Thoracic aorta (tissue), 2 donors: ENCODE measurements at regions not wholly inside any gene's neighbourhood (a gene's known extent, or its start where the extent isn't known, plus 50 kb on each side); places are given as distances from the start of the nearest gene placed in this dataset.

Experiments
- ATAC-seq: fragments of 150-250 bp; one replicate; pipeline ENCODE4 v1.8.0; 2017; ENCODE audit warnings: low read depth; ENCODE audit not compliant: insufficient number of reproducible peaks, low FRiP score
- DNase-seq: peaks from one replicate; pipeline ENCODE4 v3.0.0-alpha.2; 2020; ENCODE audit warnings: low spot score
- H3K27ac ChIP-seq, 2 donors: fragments of 200-600 bp; sonication (generic); 1 replicate in 1 of 2; 2 replicates in 1 of 2; pipeline ENCODE4 v1.5.1; 2016; ENCODE audit warnings: mild to moderate bottlenecking in 2 of 2, moderate library complexity in 2 of 2
- H3K27me3 ChIP-seq: fragments of 200-600 bp; sonication (generic); replicated peaks from 2 replicates; pipeline ENCODE4 v1.6.0; 2016; ENCODE audit warnings: mild to moderate bottlenecking; ENCODE audit not compliant: insufficient read depth
- H3K36me3 ChIP-seq: fragments of 200-600 bp; sonication (generic); one replicate; pipeline ENCODE4 v1.5.1; 2016
- H3K4me1 ChIP-seq, 2 donors: fragments of 200-600 bp; sonication (generic); 1 replicate in 1 of 2; 2 replicates in 1 of 2; pipeline versions ENCODE4 v1.5.1 to v1.6.0; 2016; ENCODE audit warnings: low read depth in 2 of 2, mild to moderate bottlenecking in 1 of 2; ENCODE audit not compliant: control insufficient read depth in 1 of 2
- H3K4me3 ChIP-seq: fragments of 200-600 bp; sonication (generic); 2 replicates; pipeline ENCODE4 v1.5.1; 2016; ENCODE audit warnings: mild to moderate bottlenecking
- H3K9me3 ChIP-seq: fragments of 200-600 bp; sonication (generic); 2 replicates; pipeline ENCODE4 v1.5.1; 2016
- TF ChIP-seq, protein P1 (sequence below): fragments of 200-600 bp; sonication (generic); IDR thresholded peaks from one replicate; pipeline ENCODE4 v1.5.1; 2019; ENCODE audit warnings: antibody characterized with exemption

- TF ChIP-seq, protein P1, sequence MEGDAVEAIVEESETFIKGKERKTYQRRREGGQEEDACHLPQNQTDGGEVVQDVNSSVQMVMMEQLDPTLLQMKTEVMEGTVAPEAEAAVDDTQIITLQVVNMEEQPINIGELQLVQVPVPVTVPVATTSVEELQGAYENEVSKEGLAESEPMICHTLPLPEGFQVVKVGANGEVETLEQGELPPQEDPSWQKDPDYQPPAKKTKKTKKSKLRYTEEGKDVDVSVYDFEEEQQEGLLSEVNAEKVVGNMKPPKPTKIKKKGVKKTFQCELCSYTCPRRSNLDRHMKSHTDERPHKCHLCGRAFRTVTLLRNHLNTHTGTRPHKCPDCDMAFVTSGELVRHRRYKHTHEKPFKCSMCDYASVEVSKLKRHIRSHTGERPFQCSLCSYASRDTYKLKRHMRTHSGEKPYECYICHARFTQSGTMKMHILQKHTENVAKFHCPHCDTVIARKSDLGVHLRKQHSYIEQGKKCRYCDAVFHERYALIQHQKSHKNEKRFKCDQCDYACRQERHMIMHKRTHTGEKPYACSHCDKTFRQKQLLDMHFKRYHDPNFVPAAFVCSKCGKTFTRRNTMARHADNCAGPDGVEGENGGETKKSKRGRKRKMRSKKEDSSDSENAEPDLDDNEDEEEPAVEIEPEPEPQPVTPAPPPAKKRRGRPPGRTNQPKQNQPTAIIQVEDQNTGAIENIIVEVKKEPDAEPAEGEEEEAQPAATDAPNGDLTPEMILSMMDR, result no peak
These were observed 246.1 kb downstream of the NFKBIZ start for GRCh38 chr3:102095383-102095782.

DNA sequence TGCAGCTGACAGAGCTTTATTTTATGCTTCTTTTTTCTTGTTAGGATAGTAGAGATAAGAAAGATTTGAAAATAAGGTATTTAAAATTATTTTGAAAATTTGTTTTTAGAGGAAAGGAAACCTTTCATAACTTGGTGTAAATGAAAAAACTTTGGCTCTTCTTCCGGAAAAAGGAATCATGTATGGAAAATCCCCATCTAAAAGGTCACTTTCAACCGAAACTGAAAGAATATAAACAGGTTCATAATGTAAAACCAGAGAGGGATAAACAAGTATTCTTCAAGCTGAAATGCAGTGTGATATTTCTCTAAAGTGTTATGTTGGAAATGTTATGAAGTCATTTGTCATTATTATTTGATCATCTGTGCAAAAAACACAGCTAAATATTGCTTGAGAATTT lies 246.8 kb downstream of the NFKBIZ start:
- Histone ChIP-seq H3K27ac (no peak overlapping the region), H3K36me3 (no peaks in the 10 kb centered on the region), H3K4me1 (no peaks in the 10 kb centered on the region), H3K9me3 (no peaks in the 10 kb centered on the region), H3K27me3 (no peaks in the 10 kb centered on the region), H3K4me3 (no peak overlapping the region)
- DNase-seq (no peak), ATAC-seq (no peak)
- TF ChIP-seq, protein P1, result no peak

More at GRCh38 chr3:102095383-102095782, 246.1 kb downstream of the NFKBIZ start:
- DNase-seq, result no peak
- H3K9me3 ChIP-seq, result no peaks in the 10 kb centered on the region
- H3K4me3 ChIP-seq, result no peak overlapping the region
- ATAC-seq, result no peak
- H3K4me1 ChIP-seq, result no peaks in the 10 kb centered on the region
- no peaks in the 10 kb centered on the region for H3K27me3 ChIP-seq
- no peaks in the 10 kb centered on the region for H3K36me3 ChIP-seq
- no peak overlapping the region for H3K27ac ChIP-seq

DNA sequence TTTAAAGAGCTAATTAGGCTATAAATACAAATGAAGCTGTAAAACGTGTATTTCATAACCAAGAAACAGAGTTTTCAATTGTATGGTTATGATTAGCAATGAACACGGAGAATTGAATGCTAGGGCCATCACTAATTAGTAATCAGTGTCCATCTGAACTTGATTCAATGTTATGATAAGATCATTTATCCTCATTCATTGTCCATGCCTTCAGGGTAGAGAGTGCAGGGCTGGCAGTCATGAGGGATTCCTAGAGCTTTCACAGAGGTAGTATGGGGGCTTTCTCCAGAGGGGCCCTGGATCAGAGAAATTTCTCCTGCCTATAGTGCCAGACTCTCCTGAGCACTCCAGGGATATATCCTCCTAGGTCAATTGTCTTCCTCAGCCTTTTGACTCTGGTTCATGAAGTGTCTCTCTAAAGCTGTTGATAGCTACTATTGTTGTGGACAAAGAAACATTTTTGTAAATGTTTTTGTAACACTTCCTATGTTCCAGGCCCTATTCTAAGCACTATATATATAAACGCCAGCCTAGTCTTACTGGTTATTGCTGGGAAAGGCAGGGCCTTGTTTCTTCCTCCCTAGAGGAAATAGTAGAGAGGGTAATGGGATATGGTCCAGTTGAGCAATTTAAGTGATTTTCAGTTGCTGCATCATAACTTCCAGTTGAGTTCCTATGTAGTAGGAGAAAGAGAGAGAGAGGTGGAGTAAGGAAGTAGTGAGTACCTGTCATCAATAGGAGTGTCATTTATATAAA lies 249.0 kb downstream of the NFKBIZ start:
- TF ChIP-seq, protein P1, result no peak
- Histone ChIP-seq H3K4me3 (no peak overlapping the region), H3K27ac (no peak overlapping the region), H3K27me3 (no peaks in the 10 kb centered on the region), H3K4me1 (no peaks in the 10 kb centered on the region), H3K9me3 (no peaks in the 10 kb centered on the region), H3K36me3 (no peaks in the 10 kb centered on the region)
- DNase-seq, result no peak
- no peak for ATAC-seq

DNA sequence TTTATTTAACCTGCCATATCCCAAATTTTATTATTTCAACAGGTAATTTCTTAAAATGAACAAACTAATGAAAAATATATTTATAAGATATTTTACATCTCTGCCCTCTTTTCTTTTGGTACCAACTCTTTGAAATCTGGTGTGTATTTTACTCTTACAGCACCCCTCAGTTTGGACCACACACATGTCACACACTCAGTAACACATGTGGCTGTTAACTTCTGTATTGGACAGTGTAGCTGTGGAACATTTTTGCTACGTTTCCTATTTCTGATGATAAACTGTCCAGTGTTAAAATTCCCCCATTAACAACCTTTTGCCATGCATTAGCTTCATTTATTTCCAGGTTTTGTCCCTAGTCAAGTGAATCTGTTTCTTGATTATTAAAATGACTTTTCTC lies 250.6 kb downstream of the NFKBIZ start:
- no peaks in the 10 kb centered on the region for H3K9me3 ChIP-seq
- H3K36me3 ChIP-seq, result no peaks in the 10 kb centered on the region
- H3K4me1 ChIP-seq, result no peaks in the 10 kb centered on the region
- H3K27ac ChIP-seq, result no peak overlapping the region
- no peaks in the 10 kb centered on the region for H3K27me3 ChIP-seq
- DNase-seq (no peak), ATAC-seq (no peak)
- TF ChIP-seq, protein P1, result no peak
- no peak overlapping the region for H3K4me3 ChIP-seq

- Histone ChIP-seq H3K4me3 (no peak overlapping the region), H3K36me3 (no peaks in the 10 kb centered on the region), H3K27me3 (no peaks in the 10 kb centered on the region), H3K4me1 (no peaks in the 10 kb centered on the region), H3K27ac (no peak overlapping the region), H3K9me3 (peaks cover 4% of the 10 kb centered on the region)
- ATAC-seq (no peak), DNase-seq (no peak)
- TF ChIP-seq, protein P1, result no peak
These were observed 253.1 kb downstream of the NFKBIZ start for GRCh38 chr3:102102394-102102793.
